ENCODE measurements at regions not wholly inside any gene's neighbourhood (a gene's known extent, or its start where the extent isn't known, plus 50 kb on each side); places are given as distances from the start of the nearest gene placed in this dataset.

GRCh38 chr10:2223548-2224320, 486.4 kb upstream of the ADARB2 start:
- no peak for TF ChIP-seq CTCF (IDR thresholded peaks at IDR 0.05 in 8 of 11, conservative IDR thresholded peaks at IDR 0.05 in 3 of 11)
- no peak for TF ChIP-seq POLR2A (IDR thresholded peaks at IDR 0.05)

Measured in spleen (tissue), 7 donors.